GM12892 (cell line): ENCODE measurements at regions not wholly inside any gene's neighbourhood (a gene's known extent, or its start where the extent isn't known, plus 50 kb on each side); places are given as distances from the start of the nearest gene placed in this dataset.

ENCODE experiments used
- POLR2A ChIP-seq: IDR thresholded peaks from 2 replicates; pipeline ENCODE4 v1.6.1; 2011; ENCODE audit warnings: low read depth, low read length, control low read depth
- POLR2AphosphoS5 ChIP-seq: IDR thresholded peaks from 2 replicates; pipeline ENCODE4 v1.6.1; 2011; ENCODE audit warnings: low read depth, low read length, control low read depth
- TAF1 ChIP-seq: IDR thresholded peaks from 2 replicates; pipeline ENCODE4 v1.6.1; 2011; ENCODE audit warnings: low read depth, mild to moderate bottlenecking, control low read depth, low read length, borderline replicate concordance

GRCh38 chr5:87751824-87752223 is 339.1 kb upstream of the CCNH start:
- TF ChIP-seq POLR2A: no peak
- no peak for TF ChIP-seq POLR2AphosphoS5
- no peak for TF ChIP-seq TAF1
